Uterus (tissue), 2 donors: ENCODE measurements at regions not wholly inside any gene's neighbourhood (a gene's known extent, or its start where the extent isn't known, plus 50 kb on each side); places are given as distances from the start of the nearest gene placed in this dataset.

Source experiments
- POLR2A ChIP-seq, 2 donors: fragments of 450-650 bp; IDR thresholded peaks; one replicate each; pipeline ENCODE4 v1.6.1; 2016; ENCODE audit warnings: antibody characterized with exemption in 2 of 2, mild to moderate bottlenecking in 1 of 2, moderate library complexity in 1 of 2
- TF ChIP-seq, protein P1 (sequence below), 4 experiments: fragments of 200-600 bp in 2 of 4; fragments of 450-650 bp in 2 of 4; sonication (generic) in 2 of 4; IDR thresholded peaks; one replicate each; pipeline ENCODE4 v1.5.1; 2016 to 2019; ENCODE audit warnings: antibody characterized with exemption in 4 of 4, mild to moderate bottlenecking in 2 of 4, moderate library complexity in 1 of 4

DNA sequence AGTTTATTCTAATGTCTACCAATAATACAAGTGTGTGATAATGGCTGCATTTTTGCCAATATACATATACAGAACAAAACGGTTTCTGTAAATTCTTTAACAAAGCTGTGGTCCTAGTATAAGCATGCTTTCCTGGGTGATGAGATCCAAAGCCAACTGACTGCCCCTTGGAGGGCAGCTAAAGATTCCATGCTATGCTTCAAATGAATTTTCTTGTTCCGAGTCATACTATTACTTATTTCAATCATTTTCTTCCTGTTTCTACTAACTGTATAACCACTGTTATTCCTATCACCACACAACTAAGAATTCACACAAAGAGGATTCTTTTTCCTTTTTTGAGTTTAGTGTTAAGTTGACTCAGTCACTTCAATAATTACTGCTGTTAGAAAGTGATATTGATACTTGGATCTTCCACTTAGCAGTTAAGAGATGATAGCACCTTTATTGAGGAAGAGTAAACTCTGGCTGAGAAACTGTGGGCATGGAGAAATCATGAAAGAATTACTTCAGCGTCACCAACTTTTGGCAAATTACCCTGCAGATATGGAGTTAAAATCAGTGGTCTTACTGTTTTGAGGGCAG lies 197.5 kb downstream of the ARL4A start:
- no peak for TF ChIP-seq POLR2A (IDR thresholded peaks at IDR 0.05)
- TF ChIP-seq, protein P1, sequence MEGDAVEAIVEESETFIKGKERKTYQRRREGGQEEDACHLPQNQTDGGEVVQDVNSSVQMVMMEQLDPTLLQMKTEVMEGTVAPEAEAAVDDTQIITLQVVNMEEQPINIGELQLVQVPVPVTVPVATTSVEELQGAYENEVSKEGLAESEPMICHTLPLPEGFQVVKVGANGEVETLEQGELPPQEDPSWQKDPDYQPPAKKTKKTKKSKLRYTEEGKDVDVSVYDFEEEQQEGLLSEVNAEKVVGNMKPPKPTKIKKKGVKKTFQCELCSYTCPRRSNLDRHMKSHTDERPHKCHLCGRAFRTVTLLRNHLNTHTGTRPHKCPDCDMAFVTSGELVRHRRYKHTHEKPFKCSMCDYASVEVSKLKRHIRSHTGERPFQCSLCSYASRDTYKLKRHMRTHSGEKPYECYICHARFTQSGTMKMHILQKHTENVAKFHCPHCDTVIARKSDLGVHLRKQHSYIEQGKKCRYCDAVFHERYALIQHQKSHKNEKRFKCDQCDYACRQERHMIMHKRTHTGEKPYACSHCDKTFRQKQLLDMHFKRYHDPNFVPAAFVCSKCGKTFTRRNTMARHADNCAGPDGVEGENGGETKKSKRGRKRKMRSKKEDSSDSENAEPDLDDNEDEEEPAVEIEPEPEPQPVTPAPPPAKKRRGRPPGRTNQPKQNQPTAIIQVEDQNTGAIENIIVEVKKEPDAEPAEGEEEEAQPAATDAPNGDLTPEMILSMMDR (IDR thresholded peaks at IDR 0.05) = no peak
